ENCODE measurements at regions not wholly inside any gene's neighbourhood (a gene's known extent, or its start where the extent isn't known, plus 50 kb on each side); places are given as distances from the start of the nearest gene placed in this dataset.

DNA sequence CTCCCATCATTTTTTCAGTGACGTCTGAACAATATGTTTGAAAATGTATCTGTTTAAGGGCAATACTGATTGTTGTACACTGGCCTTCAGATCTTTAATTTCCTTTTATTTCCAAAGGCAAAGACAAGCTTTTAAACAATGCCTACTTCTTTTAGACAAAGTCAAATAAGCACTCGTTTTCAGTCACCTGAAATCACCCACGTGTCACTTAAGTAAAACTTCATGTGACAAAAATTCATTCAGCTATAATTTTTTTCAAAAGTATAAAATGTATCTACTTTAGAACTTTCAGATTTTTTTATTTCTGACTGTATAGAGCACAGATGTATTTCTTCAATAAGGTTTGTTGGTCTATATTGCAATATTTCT is 113.5 kb upstream of the BEND6 start:
- Histone ChIP-seq H3K9ac (ENCODE audit: low read length) (no peak overlapping the region), H3K9me3 (ENCODE audit: control extremely low read depth in 1 of 3, control insufficient read depth in 2 of 3, insufficient read depth in 1 of 3, low read length in 2 of 3) (no peaks in the 10 kb centered on the region), H3K4me3 (ENCODE audit: control extremely low read depth in 1 of 5, extremely low read depth in 1 of 5, insufficient read depth in 1 of 5, low read depth in 2 of 5, low read length in 4 of 5) (no peak overlapping the region), H4K20me1 (ENCODE audit: control insufficient read depth, insufficient read depth, low read length, poor library complexity, severe bottlenecking) (no peaks in the 10 kb centered on the region), H2AFZ (ENCODE audit: insufficient read depth, low read depth, low read length, poor library complexity, severe bottlenecking) (no peak overlapping the region), H3K36me3 (replicated peaks in 1 of 2; ENCODE audit: control extremely low read depth in 1 of 2, control insufficient read depth in 1 of 2, extremely low read depth in 1 of 2, insufficient read depth in 2 of 2, low read length in 1 of 2) (no peaks in the 10 kb centered on the region), H3K4me1 (ENCODE audit: control insufficient read depth in 2 of 2, insufficient read depth in 2 of 2, low read length in 2 of 2) (peaks cover 9 to 12% of the 10 kb centered on the region in 2 donors), H3K27ac (ENCODE audit: low read length in 2 of 2) (no peak overlapping the region), H3K4me2 (replicated peaks; ENCODE audit: low read depth, low read length, poor library complexity, severe bottlenecking) (no peak overlapping the region), H3K27me3 (replicated peaks in 1 of 4; ENCODE audit: control extremely low read depth in 1 of 4, control insufficient read depth in 3 of 4, insufficient read depth in 4 of 4, low read length in 3 of 4) (peaks cover 0 to 21% (median 15%) of the 10 kb centered on the region in 4 experiments), H3K79me2 (ENCODE audit: control insufficient read depth, insufficient read depth, low read length) (no peaks in the 10 kb centered on the region)
- peaks cover 60% of the 10 kb centered on the region for H3K27me3 Mint-ChIP-seq
- H3K9me3 Mint-ChIP-seq (ENCODE audit: insufficient read depth) = no peaks in the 10 kb centered on the region
- CTCF ChIA-PET = interaction anchor here (0.6 kb wide), 2 partner anchors 33 to 97 kb away, joined by 3 read pairs; no protein-coding TSS in a partner anchor
- H3K4me3 Mint-ChIP-seq = no peak overlapping the region
- intact Hi-C loops (cut with micrococcal nuclease) = no loop called here
- peaks cover 11% of the 10 kb centered on the region for H3K4me1 Mint-ChIP-seq
- TF ChIP-seq EZH2 (IDR thresholded peaks at IDR 0.05; ENCODE audit: borderline replicate concordance, insufficient read depth, low read depth, low read length, poor library complexity, severe bottlenecking) = no peak
- TF ChIP-seq, protein P1, sequence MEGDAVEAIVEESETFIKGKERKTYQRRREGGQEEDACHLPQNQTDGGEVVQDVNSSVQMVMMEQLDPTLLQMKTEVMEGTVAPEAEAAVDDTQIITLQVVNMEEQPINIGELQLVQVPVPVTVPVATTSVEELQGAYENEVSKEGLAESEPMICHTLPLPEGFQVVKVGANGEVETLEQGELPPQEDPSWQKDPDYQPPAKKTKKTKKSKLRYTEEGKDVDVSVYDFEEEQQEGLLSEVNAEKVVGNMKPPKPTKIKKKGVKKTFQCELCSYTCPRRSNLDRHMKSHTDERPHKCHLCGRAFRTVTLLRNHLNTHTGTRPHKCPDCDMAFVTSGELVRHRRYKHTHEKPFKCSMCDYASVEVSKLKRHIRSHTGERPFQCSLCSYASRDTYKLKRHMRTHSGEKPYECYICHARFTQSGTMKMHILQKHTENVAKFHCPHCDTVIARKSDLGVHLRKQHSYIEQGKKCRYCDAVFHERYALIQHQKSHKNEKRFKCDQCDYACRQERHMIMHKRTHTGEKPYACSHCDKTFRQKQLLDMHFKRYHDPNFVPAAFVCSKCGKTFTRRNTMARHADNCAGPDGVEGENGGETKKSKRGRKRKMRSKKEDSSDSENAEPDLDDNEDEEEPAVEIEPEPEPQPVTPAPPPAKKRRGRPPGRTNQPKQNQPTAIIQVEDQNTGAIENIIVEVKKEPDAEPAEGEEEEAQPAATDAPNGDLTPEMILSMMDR (IDR thresholded peaks at IDR 0.05) = no peak
- POLR2A ChIA-PET = no interaction called here
- ATAC-seq (ENCODE audit: low read depth) = no peak
- H3K27ac Mint-ChIP-seq = no peak overlapping the region
- WGBS (ENCODE audit: insufficient coverage) = no CpG with 5 or more reads among the region's 3 CpGs
- no peak for DNase-seq

DNA sequence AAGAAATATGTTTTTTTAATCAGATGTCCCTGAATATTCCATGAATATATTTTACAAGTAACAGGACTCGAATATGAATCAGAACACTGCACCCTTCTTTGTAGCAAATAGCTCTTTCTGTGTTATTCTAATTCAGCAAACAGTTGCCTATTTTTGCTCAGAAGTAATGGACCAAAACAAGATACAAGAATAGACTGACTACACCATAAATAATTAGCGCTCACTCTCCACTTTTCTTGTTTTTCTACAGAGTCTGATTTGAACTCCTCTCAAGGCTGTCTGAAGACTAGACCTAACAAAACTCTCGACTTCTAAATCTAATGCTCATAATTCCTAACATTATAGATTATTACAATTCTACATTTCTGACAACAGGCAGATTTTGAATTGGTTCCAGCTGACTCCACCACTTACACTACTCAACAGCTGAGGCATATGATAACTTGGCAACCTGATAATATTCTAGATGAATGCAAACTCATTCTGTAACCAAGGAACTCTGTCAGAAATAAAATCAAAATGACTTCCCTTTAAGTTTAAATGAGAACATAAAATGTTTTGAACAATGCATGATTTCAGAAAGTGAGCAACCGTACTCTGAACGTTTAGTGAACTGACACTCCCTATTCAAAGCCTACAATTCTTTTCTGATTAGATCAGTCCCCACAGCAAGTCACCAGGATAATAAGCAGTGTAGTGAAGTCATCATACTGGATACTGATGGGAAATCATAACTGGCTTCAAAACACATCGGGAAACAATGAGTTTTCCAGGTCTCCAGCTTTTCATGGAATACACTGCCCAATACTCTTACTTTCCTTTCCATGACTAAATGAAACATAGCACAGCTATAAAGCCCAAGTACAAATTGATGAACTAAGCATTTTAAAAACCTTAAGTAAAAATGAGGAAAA is 114.2 kb upstream of the BEND6 start:
- DNase-seq (no peak), ATAC-seq (ENCODE audit: low read depth) (no peak)
- Mint-ChIP-seq H3K4me3 (no peak overlapping the region), H3K4me1 (peaks cover 11% of the 10 kb centered on the region), H3K27me3 (peaks cover 57% of the 10 kb centered on the region), H3K9me3 (ENCODE audit: insufficient read depth) (no peaks in the 10 kb centered on the region), H3K27ac (no peak overlapping the region)
- H2AFZ ChIP-seq (ENCODE audit: insufficient read depth, low read depth, low read length, poor library complexity, severe bottlenecking) = no peak overlapping the region
- H3K79me2 ChIP-seq (ENCODE audit: control insufficient read depth, insufficient read depth, low read length) = no peaks in the 10 kb centered on the region
- no peak overlapping the region for H3K4me3 ChIP-seq (ENCODE audit: control extremely low read depth in 1 of 5, extremely low read depth in 1 of 5, insufficient read depth in 1 of 5, low read depth in 2 of 5, low read length in 4 of 5)
- intact Hi-C loops (cut with micrococcal nuclease) = no loop called here
- POLR2A ChIA-PET = no interaction called here
- no peaks in the 10 kb centered on the region for H3K9me3 ChIP-seq (ENCODE audit: control extremely low read depth in 1 of 3, control insufficient read depth in 2 of 3, insufficient read depth in 1 of 3, low read length in 2 of 3)
- CTCF ChIA-PET = interaction anchor here (0.6 to 0.7 kb wide), 2 partner anchors 11 to 32 kb away, joined by 3 read pairs; no protein-coding TSS in a partner anchor
- H3K27me3 ChIP-seq (replicated peaks in 1 of 4; ENCODE audit: control extremely low read depth in 1 of 4, control insufficient read depth in 3 of 4, insufficient read depth in 4 of 4, low read length in 3 of 4) = peaks cover 0 to 21% (median 15%) of the 10 kb centered on the region in 4 experiments
- H3K9ac ChIP-seq (ENCODE audit: low read length) = no peak overlapping the region
- WGBS (ENCODE audit: insufficient coverage) = 75% methylated on average over 2 of the region's 6 CpGs
- H3K4me1 ChIP-seq (ENCODE audit: control insufficient read depth in 2 of 2, insufficient read depth in 2 of 2, low read length in 2 of 2) = peaks cover 9 to 12% of the 10 kb centered on the region in 2 donors
- no peak for TF ChIP-seq EZH2 (IDR thresholded peaks at IDR 0.05; ENCODE audit: borderline replicate concordance, insufficient read depth, low read depth, low read length, poor library complexity, severe bottlenecking)
- TF ChIP-seq, protein P1 (IDR thresholded peaks at IDR 0.05) = no peak
- no peaks in the 10 kb centered on the region for H3K36me3 ChIP-seq (replicated peaks in 1 of 2; ENCODE audit: control extremely low read depth in 1 of 2, control insufficient read depth in 1 of 2, extremely low read depth in 1 of 2, insufficient read depth in 2 of 2, low read length in 1 of 2)
- no peak overlapping the region for H3K27ac ChIP-seq (ENCODE audit: low read length in 2 of 2)
- H4K20me1 ChIP-seq (ENCODE audit: control insufficient read depth, insufficient read depth, low read length, poor library complexity, severe bottlenecking) = no peaks in the 10 kb centered on the region
- no peak overlapping the region for H3K4me2 ChIP-seq (replicated peaks; ENCODE audit: low read depth, low read length, poor library complexity, severe bottlenecking)

Data from B cell (primary cell).